Cardiac septum (tissue), 1 donor: ENCODE measurements at regions not wholly inside any gene's neighbourhood (a gene's known extent, or its start where the extent isn't known, plus 50 kb on each side); places are given as distances from the start of the nearest gene placed in this dataset.
"Not testable (repeated sequence)": the region's sequence is repeated elsewhere in the genome, so short reads cannot be mapped to it uniquely, and the experiment has no call there.

Experiments used
- DNase-seq: peaks from one replicate; pipeline ENCODE4 v3.0.0-alpha.2; 2020; ENCODE audit warnings: low spot score
- intact Hi-C: fragments of 100-400 bp; cut with DNase I; formaldehyde crosslinking; loops from one replicate; pipeline ENCODE4 v1.14.0; 2022
- donor health status: DM: no; HTN: no; CAD: no.

DNA sequence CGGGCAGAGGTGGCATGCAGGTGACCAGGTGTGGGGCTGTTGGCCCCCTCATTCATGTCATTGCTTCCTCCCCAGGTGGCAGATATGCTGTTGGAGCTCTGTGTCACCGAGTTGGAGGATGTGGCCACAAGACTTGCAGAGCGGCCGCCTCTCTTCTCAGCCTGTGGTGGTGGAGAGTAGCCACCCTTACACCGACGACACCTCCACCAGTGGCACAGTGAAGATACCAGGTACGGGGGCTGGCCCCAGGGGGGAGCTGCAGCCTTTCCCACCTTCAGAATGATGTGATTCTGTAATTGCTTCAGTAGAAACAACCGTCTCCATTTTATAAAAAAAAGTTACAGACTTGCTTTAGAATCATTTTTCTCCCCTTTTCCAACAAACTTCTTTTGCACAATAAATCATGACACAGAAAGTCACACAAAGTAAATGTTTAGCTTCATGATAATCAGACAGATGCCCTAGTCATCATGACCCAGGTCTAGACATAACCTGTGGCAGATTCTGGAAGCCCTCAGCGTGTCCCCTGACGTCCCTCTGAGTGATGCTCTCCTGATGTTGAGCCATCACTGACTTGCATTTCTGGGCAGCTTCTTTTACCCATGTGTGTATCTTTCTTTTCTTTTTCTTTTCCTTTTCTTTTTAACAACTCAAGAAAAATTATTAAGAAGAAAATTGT is 76.0 kb upstream of the FAN1 start:
- intact Hi-C loops = no loop called here
- no peak for DNase-seq

DNA sequence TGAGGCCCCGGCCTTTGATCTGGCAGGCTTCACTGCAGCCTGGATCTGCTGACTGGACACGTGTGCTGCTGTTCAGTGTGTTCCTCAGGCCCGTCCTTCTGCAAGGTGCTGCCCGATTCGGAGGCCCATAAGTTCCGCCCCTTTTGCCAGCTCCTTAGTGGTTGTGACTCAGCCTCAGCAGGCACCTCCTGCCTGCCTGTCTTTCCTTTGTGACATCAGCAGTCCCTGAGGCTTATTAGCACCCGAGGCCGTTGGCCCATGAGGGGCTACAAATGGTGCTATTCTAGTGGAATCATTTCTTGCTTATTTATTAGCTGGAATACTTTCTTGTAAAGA is 75.4 kb upstream of the FAN1 start:
- intact Hi-C loops, DNase-seq: not testable (repeated sequence)

DNA sequence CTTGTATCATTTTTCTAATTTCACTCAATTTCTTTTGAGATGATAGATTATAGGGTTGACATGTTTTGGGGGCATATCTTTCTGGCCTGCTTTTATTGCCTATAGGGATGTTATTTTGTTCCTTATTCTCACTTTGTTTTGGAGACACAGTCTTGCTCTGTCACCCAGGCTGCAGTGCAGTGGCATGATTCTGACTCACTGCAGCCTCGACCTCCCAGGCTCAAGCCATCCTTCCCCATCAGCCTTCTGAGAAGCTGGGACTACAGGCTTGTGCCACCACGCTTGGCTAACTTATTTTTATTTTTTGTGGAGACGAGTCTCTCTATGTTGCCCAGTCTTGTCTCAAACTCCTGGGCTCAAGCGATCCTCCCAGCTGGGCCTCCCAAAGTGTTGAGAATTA is 72.8 kb upstream of the FAN1 start:
- no peak for DNase-seq
- intact Hi-C loops = no loop called here

DNA sequence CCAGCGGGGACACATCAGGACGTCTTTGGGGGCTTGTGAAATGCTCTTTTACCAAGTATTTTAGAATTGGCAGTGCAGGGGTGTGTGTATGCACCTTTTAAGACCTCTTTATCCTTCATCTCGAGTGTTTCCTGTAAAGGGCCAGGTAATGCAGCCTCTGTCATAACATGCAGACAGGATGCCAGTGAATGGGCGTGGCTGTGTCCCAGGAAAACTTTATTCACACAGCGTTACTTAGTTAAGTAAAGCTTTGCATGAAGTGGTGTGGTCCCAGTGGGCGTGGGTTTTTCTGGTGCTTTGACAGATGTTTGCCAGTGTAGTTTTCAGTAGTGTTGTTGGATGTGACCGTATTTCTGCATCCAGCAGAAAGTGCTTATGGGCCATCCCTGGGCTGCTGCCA is 70.3 kb upstream of the FAN1 start:
- DNase-seq, intact Hi-C loops: not testable (repeated sequence)

DNA sequence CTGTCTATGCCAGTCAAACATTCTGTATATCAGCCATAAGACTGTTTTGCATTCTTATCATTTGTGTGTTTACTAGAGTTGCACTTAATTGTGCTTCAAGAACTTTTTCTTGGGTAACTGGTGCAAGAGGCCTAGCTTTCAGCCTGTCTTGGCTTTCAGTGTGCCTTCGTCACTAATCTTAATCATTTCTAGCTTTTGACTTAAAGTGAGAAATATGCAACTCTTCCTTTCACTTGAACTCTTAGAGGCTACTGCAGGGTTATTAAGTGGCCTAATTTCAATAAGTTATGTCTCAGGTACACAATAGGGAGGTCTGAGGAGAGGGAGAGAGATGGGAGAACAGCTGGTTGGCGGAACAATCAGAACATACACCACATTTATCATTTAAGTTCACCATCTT is 62.1 kb upstream of the FAN1 start:
- intact Hi-C loops = not testable (repeated sequence)

DNA sequence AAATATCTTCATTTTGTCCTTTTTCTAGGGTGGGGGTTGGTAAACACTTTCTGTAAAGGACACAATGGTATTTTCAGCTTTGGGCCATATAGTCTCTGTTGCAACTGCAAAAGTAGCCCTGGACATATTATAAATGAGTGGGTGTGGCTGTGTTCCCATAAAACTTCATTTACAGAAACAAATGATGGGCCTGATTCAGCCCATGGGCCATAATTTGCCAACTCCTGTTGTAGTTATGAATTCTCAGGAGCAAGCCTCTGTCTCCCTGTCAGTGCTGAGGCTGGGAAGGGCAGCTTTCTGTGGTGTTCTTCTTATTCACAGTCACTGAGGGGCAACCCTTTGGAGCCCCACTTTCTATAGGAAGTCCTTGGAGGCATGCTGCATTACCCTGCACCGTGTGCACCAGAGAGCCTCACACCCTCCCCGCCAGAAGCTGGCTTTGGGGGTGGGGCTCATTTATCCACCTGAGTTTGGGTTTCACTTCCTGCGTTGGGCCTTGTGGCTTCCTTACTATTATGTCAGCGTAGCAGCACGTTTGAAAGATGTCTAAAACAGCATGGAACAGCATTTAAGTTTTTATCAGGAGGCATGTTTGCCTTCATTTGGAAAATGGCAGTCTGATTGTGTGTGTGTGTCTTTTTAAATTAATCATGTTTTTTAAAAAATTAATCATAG is 60.8 kb upstream of the FAN1 start:
- intact Hi-C loops, DNase-seq: not testable (repeated sequence)

More for the DNA sequence above, 62.1 kb upstream of the FAN1 start:
- DNase-seq = not testable (repeated sequence)

DNA sequence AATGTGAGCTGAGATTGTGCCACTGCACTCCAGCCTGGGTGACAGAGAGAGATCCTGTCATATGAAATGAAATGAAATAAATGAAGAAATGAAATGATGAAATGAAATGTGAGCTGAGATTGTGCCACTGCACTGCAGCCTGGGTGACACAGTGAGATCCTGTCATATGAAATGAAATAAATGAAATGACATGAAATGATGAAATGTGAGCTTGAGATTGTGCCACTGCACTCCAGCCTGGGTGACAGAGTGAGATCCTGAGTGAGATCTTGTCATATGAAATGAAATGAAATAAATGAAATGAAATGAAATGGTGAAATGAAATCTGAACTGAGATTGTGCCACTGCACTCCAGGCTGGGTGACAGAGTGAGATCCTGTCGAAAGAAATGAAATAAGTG is 58.2 kb upstream of the FAN1 start:
- DNase-seq, intact Hi-C loops: not testable (repeated sequence)
